Loucy (cell line): ENCODE measurements at regions not wholly inside any gene's neighbourhood (a gene's known extent, or its start where the extent isn't known, plus 50 kb on each side); places are given as distances from the start of the nearest gene placed in this dataset.

Experiments used
- H2AFZ ChIP-seq: fragments of 200-600 bp; sonication (generic); 2 replicates; pipeline ENCODE4 v1.6.0; 2016; ENCODE audit warnings: antibody characterized with exemption, mild to moderate bottlenecking, low read length, moderate library complexity
- H3F3A ChIP-seq: fragments of 200-600 bp; 2 replicates; pipeline ENCODE4 v1.6.0; 2016; ENCODE audit warnings: antibody characterized with exemption, low read depth, mild to moderate bottlenecking
- H3K27me3 ChIP-seq: fragments of 200-600 bp; sonication (generic); 2 replicates; pipeline ENCODE4 v1.6.1; 2014; ENCODE audit warnings: low read length, mild to moderate bottlenecking; ENCODE audit not compliant: insufficient read depth, poor library complexity, severe bottlenecking
- H3K36me3 ChIP-seq: fragments of 200-600 bp; sonication (generic); 2 replicates; pipeline ENCODE4 v1.6.1; 2016; ENCODE audit warnings: low read length; ENCODE audit not compliant: insufficient read depth
- H3K4me1 ChIP-seq: fragments of 200-600 bp; sonication (generic); 2 replicates; pipeline ENCODE4 v1.5.1; 2014; ENCODE audit warnings: low read length, mild to moderate bottlenecking; ENCODE audit not compliant: insufficient read depth, poor library complexity, severe bottlenecking
- H3K4me2 ChIP-seq: fragments of 200-600 bp; sonication (generic); 2 replicates; pipeline ENCODE4 v1.6.0; 2014; ENCODE audit warnings: antibody characterized with exemption, low read length, low read depth, mild to moderate bottlenecking; ENCODE audit not compliant: poor library complexity, severe bottlenecking
- H3K4me3 ChIP-seq: fragments of 200-600 bp; sonication (generic); 2 replicates; pipeline ENCODE4 v1.5.1; 2014; ENCODE audit warnings: low read length, mild to moderate bottlenecking, mixed read lengths; ENCODE audit not compliant: poor library complexity, severe bottlenecking
- H3K79me2 ChIP-seq: fragments of 200-600 bp; sonication (generic); 2 replicates; pipeline ENCODE4 v1.6.1; 2014; ENCODE audit warnings: low read length; ENCODE audit not compliant: insufficient read depth
- H3K9ac ChIP-seq: fragments of 200-600 bp; sonication (generic); 2 replicates; pipeline ENCODE4 v1.6.0; 2014; ENCODE audit warnings: mild to moderate bottlenecking, low read depth, low read length, moderate library complexity; ENCODE audit not compliant: poor library complexity, severe bottlenecking
- H3K9me2 ChIP-seq: fragments of 200-600 bp; sonication (generic); replicated peaks from 2 replicates; pipeline ENCODE4 v1.6.1; 2016; ENCODE audit warnings: low read depth, low read length, mixed read lengths
- H3K9me3 ChIP-seq: fragments of 200-600 bp; sonication (generic); 2 replicates; pipeline ENCODE4 v1.6.1; 2014; ENCODE audit warnings: mild to moderate bottlenecking, antibody characterized with exemption, low read length, low read depth; ENCODE audit not compliant: insufficient read depth
- H4K20me1 ChIP-seq: fragments of 200-600 bp; sonication (generic); 2 replicates; pipeline ENCODE4 v1.6.0; 2014; ENCODE audit warnings: antibody characterized with exemption, low read length, mild to moderate bottlenecking; ENCODE audit not compliant: insufficient read depth, poor library complexity, severe bottlenecking
- CTCF ChIP-seq: fragments of 200-600 bp; sonication (generic); conservative IDR thresholded peaks from 2 replicates; pipeline ENCODE4 v1.5.1; 2014; ENCODE audit warnings: mild to moderate bottlenecking, antibody characterized with exemption, low read length
- EZH2phosphoT487 ChIP-seq: fragments of 200-600 bp; IDR thresholded peaks from 2 replicates; pipeline ENCODE4 v1.6.1; 2018; ENCODE audit warnings: antibody characterized with exemption, mild to moderate bottlenecking, moderate library complexity, borderline replicate concordance

- Histone ChIP-seq H2AFZ (no peak overlapping the region), H3K4me2 (no peak overlapping the region), H3K27me3 (no peaks in the 10 kb centered on the region), H3K4me3 (no peak overlapping the region), H3K79me2 (no peaks in the 10 kb centered on the region), H3K9ac (no peak overlapping the region), H3K4me1 (no peaks in the 10 kb centered on the region), H3K9me3 (peaks cover 8% of the 10 kb centered on the region; the same call in 1 of the 2 replicates), H3K9me2 (no peaks in the 10 kb centered on the region), H3F3A (no peaks in the 10 kb centered on the region), H3K36me3 (no peaks in the 10 kb centered on the region), H4K20me1 (no peaks in the 10 kb centered on the region)
- TF ChIP-seq CTCF (no peak), EZH2phosphoT487 (no peak)
Observed at GRCh38 chr4:131061734-131062133, 1965.8 kb downstream of the C4orf33 start.

- Histone ChIP-seq H4K20me1 (no peaks in the 10 kb centered on the region), H3F3A (no peaks in the 10 kb centered on the region), H3K4me3 (no peak overlapping the region), H3K9me3 (peaks cover 8% of the 10 kb centered on the region; the same call in 1 of the 2 replicates), H3K9me2 (no peaks in the 10 kb centered on the region), H3K4me1 (no peaks in the 10 kb centered on the region), H3K79me2 (no peaks in the 10 kb centered on the region), H3K4me2 (no peak overlapping the region), H3K36me3 (no peaks in the 10 kb centered on the region), H2AFZ (no peak overlapping the region), H3K27me3 (no peaks in the 10 kb centered on the region), H3K9ac (no peak overlapping the region)
- TF ChIP-seq EZH2phosphoT487, result no peak
- no peak for TF ChIP-seq CTCF
Observed at GRCh38 chr4:131063878-131064277, 1967.9 kb downstream of the C4orf33 start.

- no peaks in the 10 kb centered on the region for H3K9me2 ChIP-seq
- no peak overlapping the region for H3K4me2 ChIP-seq
- no peak overlapping the region for H2AFZ ChIP-seq
- no peaks in the 10 kb centered on the region for H3K27me3 ChIP-seq
- no peaks in the 10 kb centered on the region for H3K36me3 ChIP-seq
- H3K9me3 ChIP-seq, result no peaks in the 10 kb centered on the region
- no peak overlapping the region for H3K4me3 ChIP-seq
- H3F3A ChIP-seq, result no peaks in the 10 kb centered on the region
- no peaks in the 10 kb centered on the region for H4K20me1 ChIP-seq
- no peak for TF ChIP-seq CTCF
- TF ChIP-seq EZH2phosphoT487, result no peak
- no peaks in the 10 kb centered on the region for H3K4me1 ChIP-seq
- no peaks in the 10 kb centered on the region for H3K79me2 ChIP-seq
- H3K9ac ChIP-seq, result no peak overlapping the region
Observed at GRCh38 chr4:131081069-131081468, 1985.1 kb downstream of the C4orf33 start.
